ENCODE measurements at regions not wholly inside any gene's neighbourhood (a gene's known extent, or its start where the extent isn't known, plus 50 kb on each side); places are given as distances from the start of the nearest gene placed in this dataset.

GRCh38 chr13:90533866-90534265 lies 813.6 kb upstream of the MIR17HG start:
- ATAC-seq (no peak), FAIRE-seq (no peak), DNase-seq (ENCODE audit: low read depth in 1 of 2, low spot score in 1 of 2) (no peak)
- H3K4me1 ChIP-seq, result no peaks in the 10 kb centered on the region
- ChIA-PET CTCF (no interaction called here), POLR2A (no interaction called here)
- 81% methylated on average over 2 of the region's 2 CpGs for WGBS (ENCODE audit: missing lambda C conversion rate)
- no peak overlapping the region for H3K4me2 ChIP-seq
- TF ChIP-seq NR3C1 (IDR thresholded peaks at IDR 0.05), result no peak
- no peak for TF ChIP-seq BCL3 (IDR thresholded peaks at IDR 0.05)
- H3K9me3 ChIP-seq, result no peaks in the 10 kb centered on the region
- H3K27ac ChIP-seq, result no peak overlapping the region
- H3K4me3 ChIP-seq, result no peak overlapping the region

GRCh38 chr13:90534617-90535370 lies 812.7 kb upstream of the MIR17HG start:
- CTCF ChIA-PET, result interaction anchor here (0.8 kb wide), 1 partner anchor 9 kb away, joined by 3 read pairs; no protein-coding TSS in a partner anchor
- FAIRE-seq, result no peak
- WGBS (ENCODE audit: missing lambda C conversion rate), result 70% methylated on average over 7 of the region's 7 CpGs
- ATAC-seq, result no peak
- Histone ChIP-seq H3K4me2 (no peak overlapping the region), H3K9me3 (no peaks in the 10 kb centered on the region), H3K27ac (no peak overlapping the region), H3K4me1 (no peaks in the 10 kb centered on the region), H3K4me3 (no peak overlapping the region)
- TF ChIP-seq CHD2 (IDR thresholded peaks at IDR 0.05; ENCODE audit: low read length, partially characterized antibody) (no peak), RCOR1 (IDR thresholded peaks at IDR 0.05; ENCODE audit: low read depth, low read length) (no peak), CBX2 (IDR thresholded peaks at IDR 0.05; ENCODE audit: borderline replicate concordance, low read depth) (no peak), CEBPB (IDR thresholded peaks at IDR 0.05) (no peak)
- TF ChIP-seq, protein P1, sequence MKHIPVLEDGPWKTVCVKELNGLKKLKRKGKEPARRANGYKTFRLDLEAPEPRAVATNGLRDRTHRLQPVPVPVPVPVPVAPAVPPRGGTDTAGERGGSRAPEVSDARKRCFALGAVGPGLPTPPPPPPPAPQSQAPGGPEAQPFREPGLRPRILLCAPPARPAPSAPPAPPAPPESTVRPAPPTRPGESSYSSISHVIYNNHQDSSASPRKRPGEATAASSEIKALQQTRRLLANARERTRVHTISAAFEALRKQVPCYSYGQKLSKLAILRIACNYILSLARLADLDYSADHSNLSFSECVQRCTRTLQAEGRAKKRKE (CRISPR knock-in tag; IDR thresholded peaks at IDR 0.05; ENCODE audit: low read depth), result no peak
- POLR2A ChIA-PET, result no interaction called here
- DNase-seq (ENCODE audit: low read depth in 1 of 2, low spot score in 1 of 2), result no peak

DNA sequence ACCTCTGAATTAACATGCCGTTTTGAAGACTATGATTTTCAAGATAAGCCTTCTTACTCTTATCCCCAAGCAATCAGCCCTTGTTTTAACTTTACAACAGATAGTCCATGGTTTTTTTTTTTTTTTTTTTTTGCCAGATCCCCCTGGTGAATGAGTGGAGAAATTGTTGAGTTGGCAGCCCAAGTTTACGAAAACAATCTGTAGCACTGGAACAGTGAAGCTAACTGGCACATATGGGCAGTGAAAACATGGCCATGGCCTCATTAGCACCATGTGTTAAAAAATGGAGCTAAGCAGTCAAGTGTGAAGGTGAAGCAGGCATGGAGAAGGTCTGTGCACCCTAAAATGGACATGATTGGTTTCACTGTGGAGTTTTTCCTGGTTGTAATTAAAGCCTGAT lies 812.1 kb upstream of the MIR17HG start:
- FAIRE-seq (no peak), ATAC-seq (no peak), DNase-seq (ENCODE audit: low read depth in 1 of 2, low spot score in 1 of 2) (no peak)
- Histone ChIP-seq H3K4me3 (no peak overlapping the region), H3K27ac (no peak overlapping the region), H3K4me1 (no peaks in the 10 kb centered on the region), H3K4me2 (no peak overlapping the region), H3K9me3 (no peaks in the 10 kb centered on the region)
- TF ChIP-seq ESRRA (IDR thresholded peaks at IDR 0.05; ENCODE audit: borderline replicate concordance, low read length) (no peak), JUN (IDR thresholded peaks at IDR 0.05) (no peak), NFE2L2 (conservative IDR thresholded peaks at IDR 0.05; ENCODE audit: low read length) (no peak)
- WGBS (ENCODE audit: missing lambda C conversion rate), result 56% methylated on average over 2 of the region's 2 CpGs
- CTCF ChIA-PET, result no interaction called here
- POLR2A ChIA-PET, result no interaction called here

- no peak for TF ChIP-seq ZFP36 (IDR thresholded peaks at IDR 0.05; ENCODE audit: borderline replicate concordance, partially characterized antibody)
- no peak for TF ChIP-seq REST (IDR thresholded peaks at IDR 0.05)
- no peak for TF ChIP-seq GATA3 (IDR thresholded peaks at IDR 0.05; ENCODE audit: borderline replicate concordance)
- TF ChIP-seq POLR2A (IDR thresholded peaks at IDR 0.05; ENCODE audit: low read length), result no peak
- TF ChIP-seq BHLHE40 (IDR thresholded peaks at IDR 0.05; ENCODE audit: low read depth, low read length), result no peak
- Histone ChIP-seq H3K4me2 (no peak overlapping the region), H3K4me3 (no peak overlapping the region), H3K27ac (no peak overlapping the region), H3K4me1 (no peaks in the 10 kb centered on the region), H3K9me3 (no peaks in the 10 kb centered on the region)
- FAIRE-seq (no peak), ATAC-seq (no peak), DNase-seq (ENCODE audit: low read depth in 1 of 2, low spot score in 1 of 2) (no peak)
- WGBS (ENCODE audit: missing lambda C conversion rate), result 71% methylated on average over 2 of the region's 2 CpGs
- ChIA-PET CTCF (no interaction called here), POLR2A (no interaction called here)
Observed at GRCh38 chr13:90538063-90538462, 809.4 kb upstream of the MIR17HG start.
